GM12874 (cell line): ENCODE measurements at regions not wholly inside any gene's neighbourhood (a gene's known extent, or its start where the extent isn't known, plus 50 kb on each side); places are given as distances from the start of the nearest gene placed in this dataset.

Experiments used
- CTCF ChIP-seq: IDR thresholded peaks from 2 replicates; pipeline ENCODE4 v1.5.1; 2011; ENCODE audit warnings: low read depth, mild to moderate bottlenecking, control low read depth, low read length, moderate library complexity; ENCODE audit not compliant: insufficient read depth

GRCh38 chr16:79379095-79379494, 221.4 kb downstream of the MAF start:
- no peak for TF ChIP-seq CTCF

GRCh38 chr16:79375351-79375750, 225.2 kb downstream of the MAF start:
- no peak for TF ChIP-seq CTCF

GRCh38 chr16:79372503-79373184, 227.9 kb downstream of the MAF start:
- TF ChIP-seq CTCF: no peak

GRCh38 chr16:79370736-79371135, 229.8 kb downstream of the MAF start:
- no peak for TF ChIP-seq CTCF

- TF ChIP-seq CTCF: no peak
Measured at GRCh38 chr16:79369796-79370195, 230.7 kb downstream of the MAF start.

- no peak for TF ChIP-seq CTCF
Measured at GRCh38 chr16:79367822-79368221, 232.7 kb downstream of the MAF start.

- TF ChIP-seq CTCF: no peak
Measured at GRCh38 chr16:79366635-79367034, 233.9 kb downstream of the MAF start.
